ENCODE measurements at regions not wholly inside any gene's neighbourhood (a gene's known extent, or its start where the extent isn't known, plus 50 kb on each side); places are given as distances from the start of the nearest gene placed in this dataset.

DNA sequence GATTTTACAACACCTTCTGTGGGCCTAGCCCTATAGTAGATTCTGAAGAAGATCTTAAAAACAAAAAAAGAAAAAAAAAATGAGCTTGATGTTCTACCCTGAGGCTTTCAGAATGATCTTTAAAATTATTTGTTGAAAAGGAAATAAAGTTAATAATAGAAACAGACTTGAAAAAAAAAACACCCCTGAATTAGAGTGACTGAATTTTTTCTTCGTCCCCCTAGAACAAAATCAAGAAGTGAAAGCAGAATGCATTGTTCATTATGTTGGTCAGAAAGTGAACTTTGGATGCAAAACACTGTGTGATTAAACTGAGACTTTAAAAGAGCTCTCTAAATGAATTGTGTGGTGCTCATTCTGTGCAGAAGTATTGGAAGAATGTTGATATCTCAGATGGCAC lies 1384.4 kb upstream of the PIK3C3 start:
- TF ChIP-seq, protein P1, sequence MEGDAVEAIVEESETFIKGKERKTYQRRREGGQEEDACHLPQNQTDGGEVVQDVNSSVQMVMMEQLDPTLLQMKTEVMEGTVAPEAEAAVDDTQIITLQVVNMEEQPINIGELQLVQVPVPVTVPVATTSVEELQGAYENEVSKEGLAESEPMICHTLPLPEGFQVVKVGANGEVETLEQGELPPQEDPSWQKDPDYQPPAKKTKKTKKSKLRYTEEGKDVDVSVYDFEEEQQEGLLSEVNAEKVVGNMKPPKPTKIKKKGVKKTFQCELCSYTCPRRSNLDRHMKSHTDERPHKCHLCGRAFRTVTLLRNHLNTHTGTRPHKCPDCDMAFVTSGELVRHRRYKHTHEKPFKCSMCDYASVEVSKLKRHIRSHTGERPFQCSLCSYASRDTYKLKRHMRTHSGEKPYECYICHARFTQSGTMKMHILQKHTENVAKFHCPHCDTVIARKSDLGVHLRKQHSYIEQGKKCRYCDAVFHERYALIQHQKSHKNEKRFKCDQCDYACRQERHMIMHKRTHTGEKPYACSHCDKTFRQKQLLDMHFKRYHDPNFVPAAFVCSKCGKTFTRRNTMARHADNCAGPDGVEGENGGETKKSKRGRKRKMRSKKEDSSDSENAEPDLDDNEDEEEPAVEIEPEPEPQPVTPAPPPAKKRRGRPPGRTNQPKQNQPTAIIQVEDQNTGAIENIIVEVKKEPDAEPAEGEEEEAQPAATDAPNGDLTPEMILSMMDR (IDR thresholded peaks at IDR 0.05): no peak
- no peak for TF ChIP-seq POLR2A (IDR thresholded peaks at IDR 0.05)

Measured in Peyer's patch (tissue), 4 donors.